ENCODE measurements at regions not wholly inside any gene's neighbourhood (a gene's known extent, or its start where the extent isn't known, plus 50 kb on each side); places are given as distances from the start of the nearest gene placed in this dataset.

GRCh38 chr3:150216041-150216811 lies 191.9 kb upstream of the TSC22D2 start:
- TF ChIP-seq, protein P1, sequence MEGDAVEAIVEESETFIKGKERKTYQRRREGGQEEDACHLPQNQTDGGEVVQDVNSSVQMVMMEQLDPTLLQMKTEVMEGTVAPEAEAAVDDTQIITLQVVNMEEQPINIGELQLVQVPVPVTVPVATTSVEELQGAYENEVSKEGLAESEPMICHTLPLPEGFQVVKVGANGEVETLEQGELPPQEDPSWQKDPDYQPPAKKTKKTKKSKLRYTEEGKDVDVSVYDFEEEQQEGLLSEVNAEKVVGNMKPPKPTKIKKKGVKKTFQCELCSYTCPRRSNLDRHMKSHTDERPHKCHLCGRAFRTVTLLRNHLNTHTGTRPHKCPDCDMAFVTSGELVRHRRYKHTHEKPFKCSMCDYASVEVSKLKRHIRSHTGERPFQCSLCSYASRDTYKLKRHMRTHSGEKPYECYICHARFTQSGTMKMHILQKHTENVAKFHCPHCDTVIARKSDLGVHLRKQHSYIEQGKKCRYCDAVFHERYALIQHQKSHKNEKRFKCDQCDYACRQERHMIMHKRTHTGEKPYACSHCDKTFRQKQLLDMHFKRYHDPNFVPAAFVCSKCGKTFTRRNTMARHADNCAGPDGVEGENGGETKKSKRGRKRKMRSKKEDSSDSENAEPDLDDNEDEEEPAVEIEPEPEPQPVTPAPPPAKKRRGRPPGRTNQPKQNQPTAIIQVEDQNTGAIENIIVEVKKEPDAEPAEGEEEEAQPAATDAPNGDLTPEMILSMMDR (IDR thresholded peaks at IDR 0.05): no peak
- TF ChIP-seq EP300 (IDR thresholded peaks at IDR 0.05) (no peak), POLR2A (IDR thresholded peaks at IDR 0.05) (no peak), POLR2AphosphoS5 (IDR thresholded peaks at IDR 0.05) (no peak)

All from gastroesophageal sphincter (tissue), 3 donors.